ENCODE measurements at regions not wholly inside any gene's neighbourhood (a gene's known extent, or its start where the extent isn't known, plus 50 kb on each side); places are given as distances from the start of the nearest gene placed in this dataset.

DNA sequence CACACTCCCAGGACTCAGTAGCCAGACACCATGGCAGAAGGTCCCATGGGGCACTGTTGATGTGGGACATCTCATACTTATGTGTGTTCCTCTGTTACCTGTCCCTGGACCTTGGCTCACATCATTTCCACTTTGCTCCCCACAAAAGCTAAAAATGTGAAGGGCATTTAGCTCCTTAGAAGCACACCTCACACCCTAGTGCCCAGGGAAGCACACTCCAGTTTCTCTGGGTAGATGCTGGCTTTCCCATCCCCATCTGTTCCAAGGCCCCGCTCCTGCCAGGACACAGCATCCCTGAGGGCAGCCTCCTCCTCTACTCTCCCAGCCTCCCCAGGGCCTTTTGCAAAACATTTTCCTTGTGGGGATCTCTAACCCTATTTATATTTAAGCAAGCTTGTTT is 572.4 kb upstream of the MGMT start (continued):
- TF ChIP-seq, protein P1, sequence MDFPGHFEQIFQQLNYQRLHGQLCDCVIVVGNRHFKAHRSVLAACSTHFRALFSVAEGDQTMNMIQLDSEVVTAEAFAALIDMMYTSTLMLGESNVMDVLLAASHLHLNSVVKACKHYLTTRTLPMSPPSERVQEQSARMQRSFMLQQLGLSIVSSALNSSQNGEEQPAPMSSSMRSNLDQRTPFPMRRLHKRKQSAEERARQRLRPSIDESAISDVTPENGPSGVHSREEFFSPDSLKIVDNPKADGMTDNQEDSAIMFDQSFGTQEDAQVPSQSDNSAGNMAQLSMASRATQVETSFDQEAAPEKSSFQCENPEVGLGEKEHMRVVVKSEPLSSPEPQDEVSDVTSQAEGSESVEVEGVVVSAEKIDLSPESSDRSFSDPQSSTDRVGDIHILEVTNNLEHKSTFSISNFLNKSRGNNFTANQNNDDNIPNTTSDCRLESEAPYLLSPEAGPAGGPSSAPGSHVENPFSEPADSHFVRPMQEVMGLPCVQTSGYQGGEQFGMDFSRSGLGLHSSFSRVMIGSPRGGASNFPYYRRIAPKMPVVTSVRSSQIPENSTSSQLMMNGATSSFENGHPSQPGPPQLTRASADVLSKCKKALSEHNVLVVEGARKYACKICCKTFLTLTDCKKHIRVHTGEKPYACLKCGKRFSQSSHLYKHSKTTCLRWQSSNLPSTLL (IDR thresholded peaks at IDR 0.05): no peak
- TF ChIP-seq SMARCA4 (IDR thresholded peaks at IDR 0.05): no peak
- no peak for TF ChIP-seq PYGO2 (tag; IDR thresholded peaks at IDR 0.05)
- TF ChIP-seq, protein P2, sequence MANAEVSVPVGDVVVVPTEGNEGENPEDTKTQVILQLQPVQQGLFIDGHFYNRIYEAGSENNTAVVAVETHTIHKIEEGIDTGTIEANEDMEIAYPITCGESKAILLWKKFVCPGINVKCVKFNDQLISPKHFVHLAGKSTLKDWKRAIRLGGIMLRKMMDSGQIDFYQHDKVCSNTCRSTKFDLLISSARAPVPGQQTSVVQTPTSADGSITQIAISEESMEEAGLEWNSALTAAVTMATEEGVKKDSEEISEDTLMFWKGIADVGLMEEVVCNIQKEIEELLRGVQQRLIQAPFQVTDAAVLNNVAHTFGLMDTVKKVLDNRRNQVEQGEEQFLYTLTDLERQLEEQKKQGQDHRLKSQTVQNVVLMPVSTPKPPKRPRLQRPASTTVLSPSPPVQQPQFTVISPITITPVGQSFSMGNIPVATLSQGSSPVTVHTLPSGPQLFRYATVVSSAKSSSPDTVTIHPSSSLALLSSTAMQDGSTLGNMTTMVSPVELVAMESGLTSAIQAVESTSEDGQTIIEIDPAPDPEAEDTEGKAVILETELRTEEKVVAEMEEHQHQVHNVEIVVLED (CRISPR knock-in tag; IDR thresholded peaks at IDR 0.05): no peak
- TF ChIP-seq, protein P3, sequence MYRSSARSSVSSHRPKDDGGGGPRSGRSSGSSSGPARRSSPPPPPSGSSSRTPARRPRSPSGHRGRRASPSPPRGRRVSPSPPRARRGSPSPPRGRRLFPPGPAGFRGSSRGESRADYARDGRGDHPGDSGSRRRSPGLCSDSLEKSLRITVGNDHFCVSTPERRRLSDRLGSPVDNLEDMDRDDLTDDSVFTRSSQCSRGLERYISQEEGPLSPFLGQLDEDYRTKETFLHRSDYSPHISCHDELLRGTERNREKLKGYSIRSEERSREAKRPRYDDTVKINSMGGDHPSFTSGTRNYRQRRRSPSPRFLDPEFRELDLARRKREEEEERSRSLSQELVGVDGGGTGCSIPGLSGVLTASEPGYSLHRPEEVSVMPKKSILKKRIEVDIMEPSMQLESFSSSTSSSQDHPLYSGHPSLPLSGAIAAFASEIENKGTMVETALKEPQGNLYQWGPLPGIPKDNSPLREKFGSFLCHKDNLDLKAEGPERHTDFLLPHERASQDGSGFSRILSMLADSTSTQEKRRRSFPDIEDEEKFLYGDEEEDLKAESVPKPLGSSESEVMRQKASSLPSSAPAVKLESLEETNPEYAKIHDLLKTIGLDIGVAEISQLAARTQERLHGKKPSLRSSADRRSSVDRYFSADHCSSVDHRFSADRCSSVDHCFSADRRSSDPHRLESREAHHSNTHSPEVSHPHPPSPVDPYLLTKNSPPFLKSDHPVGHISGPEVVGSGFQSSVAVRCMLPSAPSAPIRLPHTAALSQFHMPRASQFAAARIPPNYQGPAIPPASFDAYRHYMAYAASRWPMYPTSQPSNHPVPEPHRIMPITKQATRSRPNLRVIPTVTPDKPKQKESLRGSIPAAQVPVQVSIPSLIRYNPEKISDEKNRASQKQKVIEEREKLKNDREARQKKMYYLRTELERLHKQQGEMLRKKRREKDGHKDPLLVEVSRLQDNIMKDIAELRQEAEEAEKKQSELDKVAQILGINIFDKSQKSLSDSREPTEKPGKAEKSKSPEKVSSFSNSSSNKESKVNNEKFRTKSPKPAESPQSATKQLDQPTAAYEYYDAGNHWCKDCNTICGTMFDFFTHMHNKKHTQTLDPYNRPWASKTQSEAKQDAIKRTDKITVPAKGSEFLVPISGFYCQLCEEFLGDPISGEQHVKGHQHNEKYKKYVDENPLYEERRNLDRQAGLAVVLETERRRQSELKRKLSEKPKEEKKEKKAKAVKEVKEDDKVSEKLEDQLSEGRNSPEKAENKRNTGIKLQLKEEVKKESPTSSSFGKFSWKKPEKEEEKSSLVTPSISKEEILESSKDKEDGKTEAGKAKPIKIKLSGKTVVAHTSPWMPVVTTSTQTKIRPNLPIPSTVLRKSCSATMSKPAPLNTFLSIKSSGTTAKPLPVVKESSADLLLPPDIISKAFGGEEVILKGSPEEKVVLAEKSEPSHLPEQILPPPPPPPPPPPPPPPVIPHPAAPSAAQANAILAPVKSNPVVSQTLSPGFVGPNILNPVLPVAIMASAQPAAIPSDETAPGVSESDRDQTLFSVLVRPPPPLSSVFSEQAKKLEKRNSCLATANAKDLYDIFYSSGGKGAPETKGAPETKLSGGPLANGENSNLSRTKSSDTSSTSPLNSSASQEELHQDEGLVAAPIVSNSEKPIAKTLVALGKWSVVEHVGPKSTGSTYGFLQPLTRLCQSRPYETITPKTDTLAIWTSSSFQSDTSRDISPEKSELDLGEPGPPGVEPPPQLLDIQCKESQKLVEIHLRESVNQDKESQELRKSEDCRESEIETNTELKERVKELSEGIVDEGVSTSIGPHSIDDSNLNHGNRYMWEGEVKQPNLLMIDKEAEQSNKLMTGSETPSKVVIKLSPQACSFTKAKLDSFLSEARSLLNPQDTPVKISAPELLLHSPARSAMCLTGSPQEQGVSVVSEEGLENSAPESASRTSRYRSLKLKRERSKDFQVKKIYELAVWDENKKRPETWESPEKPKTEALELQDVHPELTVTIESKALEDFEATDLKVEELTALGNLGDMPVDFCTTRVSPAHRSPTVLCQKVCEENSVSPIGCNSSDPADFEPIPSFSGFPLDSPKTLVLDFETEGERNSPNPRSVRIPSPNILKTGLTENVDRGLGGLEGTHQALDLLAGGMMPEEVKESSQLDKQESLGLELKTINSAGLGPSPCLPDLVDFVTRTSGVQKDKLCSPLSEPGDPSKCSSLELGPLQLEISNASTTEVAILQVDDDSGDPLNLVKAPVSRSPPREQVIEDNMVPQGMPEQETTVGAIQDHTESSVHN (IDR thresholded peaks at IDR 0.05; ENCODE audit: borderline replicate concordance in 1 of 2, low read depth in 1 of 2): no peak
- TF ChIP-seq PPARD (CRISPR knock-in tag; IDR thresholded peaks at IDR 0.05): no peak
- no peak for TF ChIP-seq RBBP5 (IDR thresholded peaks at IDR 0.05; ENCODE audit: borderline replicate concordance, insufficient read depth, low read length, poor library complexity, severe bottlenecking)
- TF ChIP-seq ZNF146 (CRISPR knock-in tag; IDR thresholded peaks at IDR 0.05; ENCODE audit: unreplicated experiment): no peak
- no peak for TF ChIP-seq ZNF76 (CRISPR knock-in tag; IDR thresholded peaks at IDR 0.05; ENCODE audit: borderline replicate concordance)
- TF ChIP-seq MAFK (IDR thresholded peaks at IDR 0.05; ENCODE audit: low read length): no peak
- TF ChIP-seq TEAD4 (IDR thresholded peaks at IDR 0.05; ENCODE audit: low read length): no peak
- TF ChIP-seq TEAD4 (CRISPR knock-in tag; IDR thresholded peaks at IDR 0.05; ENCODE audit: borderline replicate concordance): no peak
- TF ChIP-seq, protein P4, sequence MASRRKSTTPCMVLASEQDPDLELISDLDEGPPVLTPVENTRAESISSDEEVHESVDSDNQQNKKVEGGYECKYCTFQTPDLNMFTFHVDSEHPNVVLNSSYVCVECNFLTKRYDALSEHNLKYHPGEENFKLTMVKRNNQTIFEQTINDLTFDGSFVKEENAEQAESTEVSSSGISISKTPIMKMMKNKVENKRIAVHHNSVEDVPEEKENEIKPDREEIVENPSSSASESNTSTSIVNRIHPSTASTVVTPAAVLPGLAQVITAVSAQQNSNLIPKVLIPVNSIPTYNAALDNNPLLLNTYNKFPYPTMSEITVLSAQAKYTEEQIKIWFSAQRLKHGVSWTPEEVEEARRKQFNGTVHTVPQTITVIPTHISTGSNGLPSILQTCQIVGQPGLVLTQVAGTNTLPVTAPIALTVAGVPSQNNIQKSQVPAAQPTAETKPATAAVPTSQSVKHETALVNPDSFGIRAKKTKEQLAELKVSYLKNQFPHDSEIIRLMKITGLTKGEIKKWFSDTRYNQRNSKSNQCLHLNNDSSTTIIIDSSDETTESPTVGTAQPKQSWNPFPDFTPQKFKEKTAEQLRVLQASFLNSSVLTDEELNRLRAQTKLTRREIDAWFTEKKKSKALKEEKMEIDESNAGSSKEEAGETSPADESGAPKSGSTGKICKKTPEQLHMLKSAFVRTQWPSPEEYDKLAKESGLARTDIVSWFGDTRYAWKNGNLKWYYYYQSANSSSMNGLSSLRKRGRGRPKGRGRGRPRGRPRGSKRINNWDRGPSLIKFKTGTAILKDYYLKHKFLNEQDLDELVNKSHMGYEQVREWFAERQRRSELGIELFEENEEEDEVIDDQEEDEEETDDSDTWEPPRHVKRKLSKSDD (conservative IDR thresholded peaks at IDR 0.05; ENCODE audit: low read length): no peak

All from K562 (cell line).